Trophoblast cell (in vitro differentiated cells and primary cell): ENCODE measurements at regions not wholly inside any gene's neighbourhood (a gene's known extent, or its start where the extent isn't known, plus 50 kb on each side); places are given as distances from the start of the nearest gene placed in this dataset.

Source experiments
- DNase-seq, 2 donors: peaks; one replicate each; pipeline ENCODE4 v3.0.0-alpha.2; 2016
- H2AFZ ChIP-seq: 2 replicates; pipeline ENCODE4 v1.6.1; 2013; ENCODE audit warnings: low read length, moderate library complexity, mild to moderate bottlenecking; ENCODE audit not compliant: insufficient read depth, poor library complexity
- H2AK5ac ChIP-seq: 2 replicates; pipeline ENCODE4 v1.6.1; 2013; ENCODE audit warnings: mild to moderate bottlenecking, low read length
- H2BK120ac ChIP-seq: 2 replicates; pipeline ENCODE4 v1.6.1; 2013; ENCODE audit warnings: low read length, mild to moderate bottlenecking, moderate library complexity; ENCODE audit not compliant: insufficient read depth, poor library complexity
- H2BK12ac ChIP-seq: 2 replicates; pipeline ENCODE4 v1.6.1; 2013; ENCODE audit warnings: mild to moderate bottlenecking, low read length, moderate library complexity
- H2BK5ac ChIP-seq: 2 replicates; pipeline ENCODE4 v1.6.1; 2013; ENCODE audit warnings: low read length, low read depth, moderate library complexity, mild to moderate bottlenecking; ENCODE audit not compliant: poor library complexity
- H3K14ac ChIP-seq: 2 replicates; pipeline ENCODE4 v1.6.1; 2013; ENCODE audit warnings: mild to moderate bottlenecking, low read length
- H3K18ac ChIP-seq: 2 replicates; pipeline ENCODE4 v1.6.1; 2013; ENCODE audit warnings: mild to moderate bottlenecking, low read length
- H3K23ac ChIP-seq: 2 replicates; pipeline ENCODE4 v1.6.1; 2013; ENCODE audit warnings: low read length
- H3K27ac ChIP-seq: 2 replicates; pipeline ENCODE4 v1.5.1; 2013; ENCODE audit warnings: low read depth, mild to moderate bottlenecking, inconsistent platforms, low read length, moderate library complexity
- H3K27me3 ChIP-seq: 2 replicates; pipeline ENCODE4 v1.6.1; 2013; ENCODE audit warnings: inconsistent platforms, mild to moderate bottlenecking, low read length, moderate library complexity; ENCODE audit not compliant: insufficient read depth
- H3K36me3 ChIP-seq, 2 experiments: 1 replicate in 1 of 2; 2 replicates in 1 of 2; pipeline ENCODE4 v1.6.1; 2013; ENCODE audit warnings: low read length in 2 of 2, mild to moderate bottlenecking in 2 of 2, moderate library complexity in 1 of 2; ENCODE audit not compliant: insufficient read depth in 2 of 2, control insufficient read depth in 1 of 2
- H3K4ac ChIP-seq: 2 replicates; pipeline ENCODE4 v1.6.1; 2013; ENCODE audit warnings: low read depth, mild to moderate bottlenecking, low read length, moderate library complexity
- H3K4me1 ChIP-seq, 2 experiments: 1 replicate in 1 of 2; 2 replicates in 1 of 2; pipeline ENCODE4 v1.6.1; 2013; ENCODE audit warnings: low read length in 2 of 2, mild to moderate bottlenecking in 2 of 2, moderate library complexity in 1 of 2; ENCODE audit not compliant: insufficient read depth in 2 of 2, control insufficient read depth in 1 of 2
- H3K4me2 ChIP-seq: 2 replicates; pipeline ENCODE4 v1.6.1; 2013; ENCODE audit warnings: inconsistent platforms, mild to moderate bottlenecking, low read length, moderate library complexity
- H3K4me3 ChIP-seq: 2 replicates; pipeline ENCODE4 v1.5.1; 2013; ENCODE audit warnings: mild to moderate bottlenecking, low read depth, low read length, inconsistent platforms
- H3K79me1 ChIP-seq: one replicate; pipeline ENCODE4 v1.6.1; 2013; ENCODE audit warnings: low read length
- H3K79me2 ChIP-seq: 2 replicates; pipeline ENCODE4 v1.6.1; 2013; ENCODE audit warnings: low read length, mild to moderate bottlenecking; ENCODE audit not compliant: control insufficient read depth, insufficient read depth, poor library complexity
- H3K9ac ChIP-seq: 2 replicates; pipeline ENCODE4 v1.6.1; 2013; ENCODE audit warnings: mild to moderate bottlenecking, low read length
- H3K9me3 ChIP-seq: 2 replicates; pipeline ENCODE4 v1.6.1; 2013; ENCODE audit warnings: low read depth, mild to moderate bottlenecking, control low read depth, inconsistent platforms, low read length; ENCODE audit not compliant: insufficient read depth
- H4K12ac ChIP-seq: 2 replicates; pipeline ENCODE4 v1.6.1; 2013; ENCODE audit warnings: low read depth, mild to moderate bottlenecking, low read length, moderate library complexity
- H4K8ac ChIP-seq: 2 replicates; pipeline ENCODE4 v1.6.1; 2013; ENCODE audit warnings: low read depth, mild to moderate bottlenecking, low read length, moderate library complexity
- H4K91ac ChIP-seq: one replicate; pipeline ENCODE4 v1.6.1; 2013; ENCODE audit warnings: low read depth, mild to moderate bottlenecking, low read length, moderate library complexity
- WGBS: extraction: QIAGEN DNeasy Blood & Tissue Kit; methylation state at CpG from one replicate; pipeline ENCODE4 v1.1.7; 2013; ENCODE audit warnings: missing lambda C conversion rate; ENCODE audit not compliant: insufficient read length, insufficient coverage; ENCODE audit errors: extremely low coverage; 5-methylcytosine and 5-hydroxymethylcytosine counted together

DNA sequence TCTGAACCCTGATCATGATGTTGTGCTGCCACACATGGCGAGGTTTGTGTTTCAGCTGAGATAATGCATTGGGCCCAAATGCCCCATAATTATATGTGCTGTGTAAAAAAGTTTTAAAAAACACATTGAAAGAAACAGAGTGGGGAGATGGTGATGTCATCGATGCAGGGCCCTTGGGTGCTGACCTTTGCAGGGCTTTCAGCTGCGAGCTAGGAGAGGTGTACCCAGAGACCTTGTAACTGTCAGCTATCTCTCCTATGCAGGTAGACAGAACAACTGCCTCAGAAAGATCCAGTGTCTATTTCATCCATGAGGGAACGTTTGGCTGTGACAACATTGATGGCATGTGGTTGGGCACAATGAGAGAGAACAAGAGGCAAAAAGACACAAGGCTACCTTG lies 286.9 kb upstream of the CELF4 start:
- Histone ChIP-seq H2BK120ac (no peak overlapping the region), H2AFZ (no peak overlapping the region), H3K27ac (no peak overlapping the region), H3K14ac (no peak overlapping the region), H2AK5ac (no peak overlapping the region), H3K79me1 (no peaks in the 10 kb centered on the region), H4K8ac (no peak overlapping the region), H3K23ac (no peak overlapping the region), H3K4me2 (no peak overlapping the region), H2BK12ac (no peak overlapping the region), H3K36me3 (no peaks in the 10 kb centered on the region), H3K18ac (no peak overlapping the region), H4K12ac (no peak overlapping the region), H4K91ac (no peak overlapping the region), H3K79me2 (no peaks in the 10 kb centered on the region), H3K27me3 (no peaks in the 10 kb centered on the region), H3K4me1 (no peaks in the 10 kb centered on the region), H2BK5ac (no peak overlapping the region), H3K4ac (no peak overlapping the region), H3K9ac (no peak overlapping the region), H3K9me3 (no peaks in the 10 kb centered on the region), H3K4me3 (no peak overlapping the region)
- WGBS = no CpG with 5 or more reads among the region's 4 CpGs
- DNase-seq = no peak

DNA sequence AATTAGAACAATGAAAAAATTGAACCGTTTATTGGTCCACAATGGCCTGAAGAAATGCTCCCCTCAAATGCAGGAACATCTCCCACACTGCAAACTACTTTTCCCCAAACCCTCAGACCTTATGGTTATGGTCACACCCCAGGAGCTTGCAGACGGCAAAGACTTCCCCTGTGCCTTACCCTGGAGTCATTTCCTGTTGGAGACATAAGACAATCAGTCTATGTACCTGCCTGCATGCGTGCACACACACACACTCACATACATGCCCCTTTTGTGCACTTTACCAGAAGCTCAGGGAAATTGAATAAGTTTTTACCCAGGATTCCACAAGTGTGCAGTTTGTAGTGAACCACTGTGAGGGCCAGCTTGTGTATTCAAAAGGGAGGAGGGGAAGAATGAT lies 281.9 kb upstream of the CELF4 start:
- H2BK120ac ChIP-seq = no peak overlapping the region
- no peak overlapping the region for H3K4me3 ChIP-seq
- DNase-seq = no peak
- no peaks in the 10 kb centered on the region for H3K36me3 ChIP-seq
- no peak overlapping the region for H3K9ac ChIP-seq
- no peak overlapping the region for H4K8ac ChIP-seq
- no peak overlapping the region for H2BK5ac ChIP-seq
- H3K9me3 ChIP-seq = no peaks in the 10 kb centered on the region
- H3K4ac ChIP-seq = no peak overlapping the region
- H3K23ac ChIP-seq = no peak overlapping the region
- no peaks in the 10 kb centered on the region for H3K79me1 ChIP-seq
- H2AFZ ChIP-seq = no peak overlapping the region
- no peak overlapping the region for H3K14ac ChIP-seq
- H2AK5ac ChIP-seq = no peak overlapping the region
- no peaks in the 10 kb centered on the region for H3K27me3 ChIP-seq
- no peak overlapping the region for H3K18ac ChIP-seq
- H4K12ac ChIP-seq = no peak overlapping the region
- H3K27ac ChIP-seq = no peak overlapping the region
- WGBS = no CpG with 5 or more reads among the region's 3 CpGs
- H3K4me1 ChIP-seq = no peaks in the 10 kb centered on the region
- H4K91ac ChIP-seq = no peak overlapping the region
- no peaks in the 10 kb centered on the region for H3K79me2 ChIP-seq
- no peak overlapping the region for H3K4me2 ChIP-seq
- no peak overlapping the region for H2BK12ac ChIP-seq

DNA sequence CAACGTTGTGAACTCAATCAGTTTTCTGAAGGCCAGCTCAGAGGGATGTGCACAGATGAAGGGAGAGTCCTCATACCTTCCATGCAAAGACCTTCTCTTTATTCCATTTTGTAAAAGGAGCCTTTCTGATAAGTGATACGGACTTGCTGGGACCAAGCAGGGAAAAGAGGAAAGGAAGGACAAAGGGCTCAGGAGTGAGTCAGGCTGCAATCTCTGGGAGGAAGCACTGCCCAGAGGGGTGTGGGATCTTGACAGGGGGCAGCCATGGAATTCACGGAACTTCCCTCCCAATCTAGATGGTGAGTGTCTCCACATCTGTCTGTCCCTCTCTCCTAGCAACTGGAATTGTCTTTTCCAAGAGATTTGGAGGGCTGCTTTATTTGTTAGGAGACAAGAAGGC lies 281.4 kb upstream of the CELF4 start:
- no peak overlapping the region for H3K4me3 ChIP-seq
- no peaks in the 10 kb centered on the region for H3K27me3 ChIP-seq
- H3K4me2 ChIP-seq = no peak overlapping the region
- H3K14ac ChIP-seq = no peak overlapping the region
- no peak overlapping the region for H3K9ac ChIP-seq
- no peak overlapping the region for H3K4ac ChIP-seq
- H2AK5ac ChIP-seq = no peak overlapping the region
- H3K27ac ChIP-seq = no peak overlapping the region
- H4K91ac ChIP-seq = no peak overlapping the region
- no peaks in the 10 kb centered on the region for H3K79me1 ChIP-seq
- H2AFZ ChIP-seq = no peak overlapping the region
- H3K36me3 ChIP-seq = no peaks in the 10 kb centered on the region
- no CpG with 5 or more reads among the region's 3 CpGs for WGBS
- DNase-seq = no peak
- H2BK5ac ChIP-seq = no peak overlapping the region
- no peak overlapping the region for H4K12ac ChIP-seq
- no peaks in the 10 kb centered on the region for H3K79me2 ChIP-seq
- no peaks in the 10 kb centered on the region for H3K4me1 ChIP-seq
- no peak overlapping the region for H4K8ac ChIP-seq
- H3K23ac ChIP-seq = no peak overlapping the region
- no peak overlapping the region for H2BK12ac ChIP-seq
- no peaks in the 10 kb centered on the region for H3K9me3 ChIP-seq
- no peak overlapping the region for H3K18ac ChIP-seq
- H2BK120ac ChIP-seq = no peak overlapping the region

DNA sequence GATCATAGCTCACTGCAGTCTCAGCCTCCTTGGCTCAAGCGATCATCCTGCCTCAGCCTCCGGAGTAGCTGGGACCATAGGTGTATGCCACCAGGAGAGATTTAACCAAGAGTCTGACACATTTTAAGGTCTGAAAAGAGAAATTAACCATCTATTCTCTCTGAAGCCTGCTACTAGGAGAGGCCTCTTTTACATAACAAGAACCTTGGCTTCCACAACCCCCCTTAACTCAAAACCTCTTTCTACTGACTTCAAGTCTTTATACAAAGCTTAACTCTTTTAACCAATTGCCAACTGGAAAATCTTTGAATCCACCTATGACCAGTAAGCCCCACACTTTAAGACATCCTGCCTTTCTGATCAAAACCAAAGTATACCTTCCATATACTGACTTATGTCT lies 279.9 kb upstream of the CELF4 start:
- H3K4me1 ChIP-seq = no peaks in the 10 kb centered on the region
- H4K91ac ChIP-seq = no peak overlapping the region
- no peaks in the 10 kb centered on the region for H3K36me3 ChIP-seq
- no CpG with 5 or more reads among the region's 2 CpGs for WGBS
- H3K4ac ChIP-seq = no peak overlapping the region
- no peak overlapping the region for H3K9ac ChIP-seq
- no peaks in the 10 kb centered on the region for H3K79me1 ChIP-seq
- DNase-seq = no peak
- no peak overlapping the region for H3K14ac ChIP-seq
- no peaks in the 10 kb centered on the region for H3K79me2 ChIP-seq
- H3K27me3 ChIP-seq = no peaks in the 10 kb centered on the region
- H3K9me3 ChIP-seq = no peaks in the 10 kb centered on the region
- H3K23ac ChIP-seq = no peak overlapping the region
- no peak overlapping the region for H4K8ac ChIP-seq
- no peak overlapping the region for H2AK5ac ChIP-seq
- H3K4me3 ChIP-seq = no peak overlapping the region
- no peak overlapping the region for H3K4me2 ChIP-seq
- H2BK12ac ChIP-seq = no peak overlapping the region
- no peak overlapping the region for H2BK5ac ChIP-seq
- H4K12ac ChIP-seq = no peak overlapping the region
- H2BK120ac ChIP-seq = no peak overlapping the region
- no peak overlapping the region for H3K27ac ChIP-seq
- no peak overlapping the region for H3K18ac ChIP-seq
- no peak overlapping the region for H2AFZ ChIP-seq
